GM12891 (cell line): ENCODE measurements at regions not wholly inside any gene's neighbourhood (a gene's known extent, or its start where the extent isn't known, plus 50 kb on each side); places are given as distances from the start of the nearest gene placed in this dataset.

Experiments used
- POLR2A ChIP-seq: IDR thresholded peaks from 2 replicates; pipeline ENCODE4 v1.6.1; 2011; ENCODE audit warnings: low read depth, low read length, control low read depth
- POLR2AphosphoS5 ChIP-seq: IDR thresholded peaks from 2 replicates; pipeline ENCODE4 v1.6.1; 2011; ENCODE audit warnings: low read depth, low read length, control low read depth
- TAF1 ChIP-seq: IDR thresholded peaks from 2 replicates; pipeline ENCODE4 v1.6.1; 2011; ENCODE audit warnings: low read depth, low read length, control low read depth

- TF ChIP-seq POLR2A (no peak), TAF1 (no peak), POLR2AphosphoS5 (no peak)
Measured at GRCh38 chr21:38639571-38640354, 141.5 kb upstream of the ERG start.
